NB4 (cell line): ENCODE measurements at regions not wholly inside any gene's neighbourhood (a gene's known extent, or its start where the extent isn't known, plus 50 kb on each side); places are given as distances from the start of the nearest gene placed in this dataset.

Experiments used
- CTCF ChIP-seq: IDR thresholded peaks from one replicate; pipeline ENCODE4 v1.5.1; 2012; ENCODE audit warnings: low read depth, low read length
- MYC ChIP-seq: IDR thresholded peaks from 2 replicates; pipeline ENCODE4 v1.6.1; 2011; ENCODE audit warnings: low read depth, low read length
- POLR2A ChIP-seq: IDR thresholded peaks from 2 replicates; pipeline ENCODE4 v1.6.1; 2011; ENCODE audit warnings: mild to moderate bottlenecking; ENCODE audit not compliant: insufficient read length; ENCODE audit errors: extremely low read depth
- TF ChIP-seq, protein P1 (sequence below): IDR thresholded peaks from 2 replicates; pipeline ENCODE4 v1.6.1; 2011; ENCODE audit warnings: low read depth, low read length

- TF ChIP-seq POLR2A (no peak), MYC (no peak), CTCF (no peak)
- TF ChIP-seq, protein P1, sequence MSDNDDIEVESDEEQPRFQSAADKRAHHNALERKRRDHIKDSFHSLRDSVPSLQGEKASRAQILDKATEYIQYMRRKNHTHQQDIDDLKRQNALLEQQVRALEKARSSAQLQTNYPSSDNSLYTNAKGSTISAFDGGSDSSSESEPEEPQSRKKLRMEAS: no peak
Observed at GRCh38 chr5:155189476-155189875, 175.9 kb downstream of the KIF4B start.
